Psoas muscle (tissue), 7 donors: ENCODE measurements at regions not wholly inside any gene's neighbourhood (a gene's known extent, or its start where the extent isn't known, plus 50 kb on each side); places are given as distances from the start of the nearest gene placed in this dataset.
"Not testable (repeated sequence)": the region's sequence is repeated elsewhere in the genome, so short reads cannot be mapped to it uniquely, and the experiment has no call there.

Experiments
- ATAC-seq, 4 donors: fragments of 200-7000 bp; cut with Tn5 transposase; one replicate each; pipeline ENCODE4 v1.9.1; 2020; ENCODE audit warnings: moderate library complexity in 3 of 4, mild to moderate bottlenecking in 2 of 4
- DNase-seq, 2 donors: peaks; one replicate each; pipeline ENCODE4 v3.0.0-alpha.2; 2020
- H3K27ac ChIP-seq: fragments of 200-600 bp; one replicate; pipeline ENCODE4 v1.8.0; 2022
- H3K27me3 ChIP-seq, 3 donors: fragments of 200-600 bp in 1 of 3; one replicate each; pipeline versions ENCODE4 v1.6.1 to v1.8.0; 2013 to 2022; ENCODE audit warnings: low read length in 2 of 3, mild to moderate bottlenecking in 2 of 3, moderate library complexity in 1 of 3; ENCODE audit not compliant: insufficient read depth in 3 of 3
- H3K36me3 ChIP-seq, 2 donors: fragments of 200-600 bp in 1 of 2; one replicate each; pipeline versions ENCODE4 v1.6.1 to v1.8.0; 2013 to 2022; ENCODE audit warnings: low read depth in 1 of 2, mild to moderate bottlenecking in 1 of 2, moderate library complexity in 1 of 2; ENCODE audit not compliant: insufficient read depth in 1 of 2
- H3K4me1 ChIP-seq: fragments of 200-600 bp; one replicate; pipeline ENCODE4 v1.8.0; 2022
- H3K4me3 ChIP-seq: fragments of 200-600 bp; one replicate; pipeline ENCODE4 v1.8.0; 2022; ENCODE audit warnings: mild to moderate bottlenecking
- H3K9me3 ChIP-seq: fragments of 200-600 bp; one replicate; pipeline ENCODE4 v1.8.0; 2022
- CTCF ChIP-seq: fragments of 200-600 bp; IDR thresholded peaks from one replicate; pipeline ENCODE4 v1.8.0; 2022; ENCODE audit warnings: antibody characterized with exemption
- WGBS, 3 donors: extraction: QIAGEN DNeasy Blood & Tissue Kit; methylation state at CpG; one replicate each; pipeline versions ENCODE4 v1.1.6 to v1.1.7; 2013; 5-methylcytosine and 5-hydroxymethylcytosine counted together
- intact Hi-C, 2 donors: fragments of 100-400 bp; cut with DNase I; formaldehyde crosslinking; loops; one replicate each; pipeline versions ENCODE4 v1.11.0 to v1.14.2; 2022
- donor health status: healthy with polysubstance abuse.
- donor health status: DM: no; HTN: no; CAD: no; lungs with moderate emphysema.
- donor health status: Bipolar disorder and iron deficiency.
- donor health status: healthy.
- donor health status: DM: yes; HTN: yes; CAD: no.
- donor health status: DM: no; HTN: no; CAD: no.
- donor health status: DM: yes; HTN: yes; CAD: no.

- H3K36me3 ChIP-seq = no peaks in the 10 kb centered on the region
- ATAC-seq (no peak), DNase-seq (no peak)
- H3K27me3 ChIP-seq = no peaks in the 10 kb centered on the region
- no peak overlapping the region for H3K4me3 ChIP-seq
- no peaks in the 10 kb centered on the region for H3K4me1 ChIP-seq
- no peak for TF ChIP-seq CTCF
- intact Hi-C loops = no loop called here
- H3K9me3 ChIP-seq = no peaks in the 10 kb centered on the region
- WGBS, 3 donors = 36 to 42% (median 39%) methylated on average over 3 of the region's 3 CpGs
- no peak overlapping the region for H3K27ac ChIP-seq
Observed at GRCh38 chr5:152104211-152104610, 179.6 kb upstream of the GLRA1 start.

GRCh38 chr5:152102908-152103307 is 178.3 kb upstream of the GLRA1 start:
- H3K27ac ChIP-seq, H3K36me3 ChIP-seq, DNase-seq, H3K9me3 ChIP-seq, H3K27me3 ChIP-seq, H3K4me1 ChIP-seq, intact Hi-C loops, H3K4me3 ChIP-seq, ATAC-seq: not testable (repeated sequence)
- 53 to 63% (median 63%) methylated on average over 1 of the region's 1 CpG for WGBS, 3 donors

GRCh38 chr5:152102057-152102456 is 177.4 kb upstream of the GLRA1 start:
- no peak overlapping the region for H3K4me3 ChIP-seq
- 73 to 80% (median 78%) methylated on average over 3 of the region's 3 CpGs for WGBS, 3 donors
- H3K4me1 ChIP-seq = no peaks in the 10 kb centered on the region
- TF ChIP-seq CTCF = no peak
- no peak for DNase-seq
- H3K36me3 ChIP-seq = no peaks in the 10 kb centered on the region
- no peaks in the 10 kb centered on the region for H3K27me3 ChIP-seq
- no peak for ATAC-seq
- H3K9me3 ChIP-seq = no peaks in the 10 kb centered on the region
- H3K27ac ChIP-seq = no peak overlapping the region
- intact Hi-C loops = no loop called here

- Histone ChIP-seq H3K36me3 (no peaks in the 10 kb centered on the region), H3K27me3 (no peaks in the 10 kb centered on the region), H3K27ac (no peak overlapping the region), H3K4me1 (no peaks in the 10 kb centered on the region), H3K4me3 (no peak overlapping the region), H3K9me3 (no peaks in the 10 kb centered on the region)
- no peak for TF ChIP-seq CTCF
- intact Hi-C loops = no loop called here
- DNase-seq = no peak
- no peak for ATAC-seq
Observed at GRCh38 chr5:152100462-152100861, 175.8 kb upstream of the GLRA1 start.

- Histone ChIP-seq H3K27me3 (no peaks in the 10 kb centered on the region), H3K9me3 (no peaks in the 10 kb centered on the region), H3K4me1 (no peaks in the 10 kb centered on the region), H3K27ac (no peak overlapping the region), H3K4me3 (no peak overlapping the region), H3K36me3 (no peaks in the 10 kb centered on the region)
- intact Hi-C loops = no loop called here
- 44 to 53% (median 49%) methylated on average over 1 of the region's 1 CpG for WGBS, 3 donors
- no peak for TF ChIP-seq CTCF
- ATAC-seq (no peak), DNase-seq (no peak)
Observed at GRCh38 chr5:152097128-152097527, 172.5 kb upstream of the GLRA1 start.
